ENCODE measurements at regions not wholly inside any gene's neighbourhood (a gene's known extent, or its start where the extent isn't known, plus 50 kb on each side); places are given as distances from the start of the nearest gene placed in this dataset.

GRCh38 chr10:34022195-34022594 lies 687.7 kb upstream of the NRP1 start:
- TF ChIP-seq, protein P1, sequence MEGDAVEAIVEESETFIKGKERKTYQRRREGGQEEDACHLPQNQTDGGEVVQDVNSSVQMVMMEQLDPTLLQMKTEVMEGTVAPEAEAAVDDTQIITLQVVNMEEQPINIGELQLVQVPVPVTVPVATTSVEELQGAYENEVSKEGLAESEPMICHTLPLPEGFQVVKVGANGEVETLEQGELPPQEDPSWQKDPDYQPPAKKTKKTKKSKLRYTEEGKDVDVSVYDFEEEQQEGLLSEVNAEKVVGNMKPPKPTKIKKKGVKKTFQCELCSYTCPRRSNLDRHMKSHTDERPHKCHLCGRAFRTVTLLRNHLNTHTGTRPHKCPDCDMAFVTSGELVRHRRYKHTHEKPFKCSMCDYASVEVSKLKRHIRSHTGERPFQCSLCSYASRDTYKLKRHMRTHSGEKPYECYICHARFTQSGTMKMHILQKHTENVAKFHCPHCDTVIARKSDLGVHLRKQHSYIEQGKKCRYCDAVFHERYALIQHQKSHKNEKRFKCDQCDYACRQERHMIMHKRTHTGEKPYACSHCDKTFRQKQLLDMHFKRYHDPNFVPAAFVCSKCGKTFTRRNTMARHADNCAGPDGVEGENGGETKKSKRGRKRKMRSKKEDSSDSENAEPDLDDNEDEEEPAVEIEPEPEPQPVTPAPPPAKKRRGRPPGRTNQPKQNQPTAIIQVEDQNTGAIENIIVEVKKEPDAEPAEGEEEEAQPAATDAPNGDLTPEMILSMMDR (IDR thresholded peaks at IDR 0.05): no peak
- no peak for TF ChIP-seq POLR2A (IDR thresholded peaks at IDR 0.05)
